ENCODE measurements at regions not wholly inside any gene's neighbourhood (a gene's known extent, or its start where the extent isn't known, plus 50 kb on each side); places are given as distances from the start of the nearest gene placed in this dataset.

DNA sequence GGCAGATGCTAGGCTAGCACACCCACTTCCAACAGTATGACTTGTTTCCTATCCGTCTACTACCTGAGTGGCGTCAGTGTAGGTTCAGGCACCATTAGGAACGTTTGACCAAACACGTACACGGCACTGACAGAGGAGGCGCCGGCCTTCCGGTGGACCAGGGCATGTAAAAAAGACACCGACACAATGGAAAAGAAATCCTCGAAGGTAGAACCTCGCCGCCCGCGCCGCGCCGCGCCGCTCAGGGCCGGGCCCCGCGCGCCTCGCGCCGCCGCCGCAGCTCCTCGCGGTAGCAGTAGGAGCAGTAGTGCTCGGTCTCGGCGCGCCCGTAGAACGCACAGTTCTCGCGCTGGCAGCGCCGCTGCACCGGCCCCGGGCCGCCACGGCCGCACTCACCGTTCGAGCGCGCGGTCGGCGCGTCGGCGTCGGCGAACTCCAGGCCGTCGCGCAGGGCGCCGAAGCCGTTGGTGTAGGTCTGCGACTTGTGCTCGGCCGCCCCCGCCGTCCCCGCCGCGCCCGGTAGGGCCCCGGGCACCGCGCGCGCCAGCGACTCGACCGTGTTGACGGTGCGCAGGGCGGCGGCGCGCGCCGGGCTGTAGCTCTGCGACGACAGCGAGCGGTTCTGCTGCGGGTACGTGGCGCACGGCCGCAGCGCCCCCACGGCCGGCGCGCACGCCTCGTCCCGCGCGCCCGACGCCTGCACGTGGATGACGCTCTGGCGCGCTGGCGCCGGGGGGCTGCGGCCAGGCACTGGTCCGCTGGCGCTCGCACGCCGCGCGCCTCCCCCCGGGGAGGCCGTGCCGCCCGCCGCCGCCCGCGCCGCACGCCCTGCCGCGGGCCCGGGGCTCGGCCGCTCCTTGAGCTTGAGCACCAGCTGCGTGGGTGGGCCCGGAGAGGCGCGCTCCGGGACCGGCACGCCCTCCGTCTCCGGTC, 156.7 kb downstream of the KLF13 start:
- peak overlapping the region; percentile 92 for H3K4me3 Mint-ChIP-seq
- DNase-seq (peak; percentile 22 to 33 (median 28)), ATAC-seq (peak; percentile 80)
- no peaks in the 10 kb centered on the region for H3K9me3 ChIP-seq (ENCODE audit: control insufficient read depth, low read length, poor library complexity, severe bottlenecking)
- H3K27me3 Mint-ChIP-seq, result no peaks in the 10 kb centered on the region
- H3K4me1 Mint-ChIP-seq, result peaks cover 22% of the 10 kb centered on the region
- no peaks in the 10 kb centered on the region for H3K36me3 Mint-ChIP-seq (ENCODE audit: low read depth)
- peak overlapping the region; percentile 72 for H3K27ac Mint-ChIP-seq

DNA sequence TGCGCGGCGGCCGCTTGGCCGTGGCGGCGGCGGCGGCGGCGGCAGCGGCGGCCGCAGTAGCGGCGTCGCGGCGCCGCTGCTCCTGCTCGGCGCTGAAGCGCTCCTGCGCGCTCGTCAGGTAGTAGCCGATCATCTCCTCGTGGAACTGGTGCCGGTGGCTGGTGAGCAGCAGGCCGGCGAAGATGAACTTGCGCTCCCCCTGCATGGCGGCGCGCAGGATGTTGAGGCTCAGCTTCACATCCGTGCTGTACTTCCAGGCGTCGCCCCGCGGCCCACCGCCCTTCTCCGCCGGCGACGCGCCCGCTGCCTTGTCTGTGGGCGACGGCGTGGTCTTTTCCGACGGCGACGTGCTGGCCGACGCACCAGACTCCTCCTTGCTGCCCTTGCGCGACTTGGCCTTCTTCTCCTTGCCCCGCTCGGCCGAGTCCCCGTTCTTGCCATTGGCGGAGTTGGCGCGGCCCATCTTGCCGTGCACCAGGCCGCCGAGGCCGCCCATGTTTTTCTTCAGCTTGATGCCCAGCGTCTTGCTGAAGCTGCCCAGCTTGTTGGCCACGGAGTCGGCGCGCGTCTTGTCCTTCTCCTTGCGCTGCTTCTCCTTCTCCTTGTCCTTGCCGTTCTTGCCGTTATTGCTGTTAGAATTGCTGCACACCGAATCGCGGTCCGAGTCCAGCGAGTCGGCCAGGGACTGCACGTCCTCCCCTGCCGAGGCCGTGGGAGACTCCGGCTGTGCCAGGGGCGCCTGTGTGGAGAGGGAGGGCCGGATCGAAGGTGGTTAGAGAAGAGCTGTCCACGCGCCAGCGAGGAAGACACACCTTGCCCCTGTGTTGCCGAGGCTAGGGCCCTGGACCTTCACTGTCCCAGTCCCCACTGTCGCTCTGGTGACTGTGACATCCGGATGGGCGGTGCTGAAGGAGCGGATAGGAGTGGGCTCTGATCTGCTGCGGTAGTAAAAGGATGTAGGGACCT, 157.6 kb downstream of the KLF13 start:
- Mint-ChIP-seq H3K36me3 (ENCODE audit: low read depth) (no peaks in the 10 kb centered on the region), H3K27ac (peak overlapping the region; percentile 87), H3K27me3 (no peaks in the 10 kb centered on the region), H3K4me3 (peak overlapping the region; percentile 88), H3K4me1 (peaks cover 23% of the 10 kb centered on the region)
- peak; percentile 52 for ATAC-seq
- H3K9me3 ChIP-seq (ENCODE audit: control insufficient read depth, low read length, poor library complexity, severe bottlenecking), result no peaks in the 10 kb centered on the region
- DNase-seq, result peak in 1 of 3 donors; percentile 24

DNA sequence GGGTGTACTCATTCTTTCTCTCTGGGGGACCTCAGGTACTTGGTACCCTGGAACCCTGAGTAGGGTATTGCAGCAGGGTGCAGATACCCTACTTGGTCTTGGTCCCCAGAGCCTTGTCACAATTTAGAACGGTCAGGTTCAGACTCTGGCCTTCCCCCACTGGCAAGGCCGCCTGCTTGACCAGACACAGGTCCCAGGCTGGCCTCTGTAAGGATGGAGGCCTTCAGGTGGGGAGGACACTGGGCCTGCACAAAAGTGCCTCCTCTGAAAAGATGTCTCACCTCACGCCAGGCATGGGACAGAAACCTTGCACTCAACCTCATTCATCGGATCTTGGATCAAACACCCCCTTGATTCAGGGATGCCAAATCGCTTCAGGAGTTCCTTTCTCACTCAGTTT, 158.4 kb downstream of the KLF13 start:
- H3K36me3 Mint-ChIP-seq (ENCODE audit: low read depth), result no peaks in the 10 kb centered on the region
- ATAC-seq (no peak), DNase-seq (no peak)
- peak overlapping the region; percentile 87 for H3K27ac Mint-ChIP-seq
- H3K4me3 Mint-ChIP-seq, result peak overlapping the region; percentile 88
- H3K4me1 Mint-ChIP-seq, result peaks cover 23% of the 10 kb centered on the region
- no peaks in the 10 kb centered on the region for H3K9me3 ChIP-seq (ENCODE audit: control insufficient read depth, low read length, poor library complexity, severe bottlenecking)
- H3K27me3 Mint-ChIP-seq, result no peaks in the 10 kb centered on the region

DNA sequence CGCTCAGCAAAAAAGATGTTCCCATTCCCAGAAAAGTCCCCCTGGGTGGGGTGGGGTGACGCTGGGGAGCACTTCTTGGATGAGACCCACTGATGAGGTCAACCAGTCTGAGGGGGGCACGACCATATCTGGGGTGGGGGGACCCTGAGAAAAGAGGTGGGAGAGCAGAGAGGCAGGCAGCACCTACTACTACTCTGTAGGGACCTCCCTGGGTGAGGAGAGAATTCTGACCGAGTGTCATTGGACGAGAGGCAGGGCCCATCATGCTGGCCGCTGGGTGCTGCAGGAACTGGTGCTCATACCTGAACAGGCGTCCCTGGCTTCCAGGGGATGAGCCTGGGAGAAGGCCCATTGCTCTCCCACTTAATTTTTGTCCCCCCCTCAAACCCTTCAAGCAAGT, 158.8 kb downstream of the KLF13 start:
- Mint-ChIP-seq H3K36me3 (ENCODE audit: low read depth) (no peaks in the 10 kb centered on the region), H3K27ac (no peak overlapping the region), H3K4me3 (no peak overlapping the region), H3K4me1 (peaks cover 23% of the 10 kb centered on the region), H3K27me3 (no peaks in the 10 kb centered on the region)
- ATAC-seq (no peak), DNase-seq (no peak)
- no peaks in the 10 kb centered on the region for H3K9me3 ChIP-seq (ENCODE audit: control insufficient read depth, low read length, poor library complexity, severe bottlenecking)

DNA sequence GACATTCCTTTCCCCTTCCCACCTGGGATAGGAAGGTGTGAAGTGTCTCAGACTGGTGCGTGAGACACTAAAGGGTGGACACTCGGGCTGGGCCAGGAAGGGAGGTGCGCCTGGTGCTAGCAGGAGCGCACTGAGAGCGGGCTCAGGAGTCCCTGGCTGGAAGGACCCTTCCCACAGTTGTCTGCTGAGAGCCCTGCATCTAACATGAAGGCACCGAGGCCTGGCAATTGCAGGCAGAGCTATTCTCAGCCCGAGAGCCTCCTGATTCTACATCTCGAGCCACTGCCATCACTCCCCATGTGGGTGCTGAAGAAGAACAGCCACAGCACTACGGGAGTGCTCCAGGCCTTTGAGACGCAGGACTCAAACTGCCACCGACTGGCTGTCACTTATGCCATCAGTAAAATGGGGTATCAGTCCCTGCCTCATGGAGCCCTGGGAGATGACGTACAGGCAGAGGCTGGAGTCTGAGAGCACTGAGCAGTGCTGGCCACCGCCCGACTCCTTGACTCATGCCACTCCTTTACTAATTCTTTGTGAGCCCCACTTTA, 159.4 kb downstream of the KLF13 start:
- no peak overlapping the region for H3K27ac Mint-ChIP-seq
- no peak overlapping the region for H3K4me3 Mint-ChIP-seq
- peaks cover 20% of the 10 kb centered on the region for H3K4me1 Mint-ChIP-seq
- ATAC-seq (no peak), DNase-seq (no peak)
- no peaks in the 10 kb centered on the region for H3K27me3 Mint-ChIP-seq
- H3K36me3 Mint-ChIP-seq (ENCODE audit: low read depth), result no peaks in the 10 kb centered on the region
- H3K9me3 ChIP-seq (ENCODE audit: control insufficient read depth, low read length, poor library complexity, severe bottlenecking), result no peaks in the 10 kb centered on the region

DNA sequence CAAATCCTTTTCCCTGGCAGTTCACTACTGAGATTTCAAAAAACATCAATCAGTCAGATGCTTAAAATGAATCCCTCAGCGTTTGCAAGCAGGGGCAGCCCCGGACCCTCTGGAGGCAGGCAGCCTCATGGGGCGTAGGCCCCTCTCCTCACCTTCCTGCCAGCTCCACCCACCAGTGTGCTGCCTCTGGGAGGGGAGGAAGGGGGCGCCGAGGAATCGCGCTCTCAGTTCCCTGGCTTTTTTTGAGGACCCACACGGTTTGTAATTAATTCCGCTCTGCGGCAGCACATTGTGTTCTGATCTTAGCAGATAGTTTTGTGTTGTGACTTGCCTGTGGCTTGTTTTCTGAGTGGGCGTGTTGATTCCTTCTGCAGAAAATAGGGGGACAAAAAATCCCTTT, 159.9 kb downstream of the KLF13 start:
- Mint-ChIP-seq H3K4me1 (peaks cover 20% of the 10 kb centered on the region), H3K36me3 (ENCODE audit: low read depth) (no peaks in the 10 kb centered on the region), H3K4me3 (no peak overlapping the region), H3K27me3 (no peaks in the 10 kb centered on the region), H3K27ac (no peak overlapping the region)
- DNase-seq, result no peak
- H3K9me3 ChIP-seq (ENCODE audit: control insufficient read depth, low read length, poor library complexity, severe bottlenecking), result no peaks in the 10 kb centered on the region
- ATAC-seq, result no peak

DNA sequence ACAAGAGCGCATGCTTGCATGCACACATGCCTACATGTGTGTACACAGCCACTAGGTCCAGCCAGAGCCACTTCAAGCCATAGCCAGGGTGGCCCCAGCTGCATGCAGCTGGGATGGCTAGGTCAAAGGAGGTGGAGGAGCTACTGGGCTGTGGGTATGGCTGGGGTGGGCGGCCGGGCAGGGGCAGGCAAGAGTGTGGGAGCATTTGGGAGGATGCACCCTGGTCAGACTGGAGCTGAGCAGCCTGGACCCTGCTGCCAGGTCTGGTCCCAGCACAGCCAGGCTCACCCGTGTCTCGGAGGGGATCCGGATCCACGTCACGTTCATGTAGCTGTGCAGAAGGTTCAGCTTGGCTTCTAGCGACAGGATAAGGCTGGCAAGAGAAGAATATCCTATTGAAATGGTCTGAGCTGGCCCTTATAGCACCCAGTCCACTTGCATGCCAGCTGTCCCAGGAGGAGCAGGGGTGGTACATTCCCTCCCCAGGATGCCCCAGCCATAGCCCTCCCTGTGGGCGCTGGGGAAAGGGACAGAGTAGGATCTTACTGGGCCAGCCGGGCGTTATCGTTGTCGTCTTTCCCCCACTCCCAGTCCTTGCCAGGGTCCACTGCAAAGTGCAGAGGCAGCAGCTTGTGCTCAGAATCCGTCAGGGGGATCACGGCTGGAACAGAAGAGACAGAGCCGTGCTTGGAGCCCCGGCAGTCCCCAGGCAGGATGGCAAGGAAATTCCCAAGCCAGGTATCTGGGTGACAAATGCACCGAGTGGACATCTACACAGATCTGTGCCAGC, 160.5 kb downstream of the KLF13 start:
- ATAC-seq (no peak), DNase-seq (no peak)
- Mint-ChIP-seq H3K27ac (no peak overlapping the region), H3K4me3 (no peak overlapping the region), H3K4me1 (peaks cover 20% of the 10 kb centered on the region), H3K27me3 (no peaks in the 10 kb centered on the region), H3K36me3 (ENCODE audit: low read depth) (no peaks in the 10 kb centered on the region)
- H3K9me3 ChIP-seq (ENCODE audit: control insufficient read depth, low read length, poor library complexity, severe bottlenecking), result no peaks in the 10 kb centered on the region

DNA sequence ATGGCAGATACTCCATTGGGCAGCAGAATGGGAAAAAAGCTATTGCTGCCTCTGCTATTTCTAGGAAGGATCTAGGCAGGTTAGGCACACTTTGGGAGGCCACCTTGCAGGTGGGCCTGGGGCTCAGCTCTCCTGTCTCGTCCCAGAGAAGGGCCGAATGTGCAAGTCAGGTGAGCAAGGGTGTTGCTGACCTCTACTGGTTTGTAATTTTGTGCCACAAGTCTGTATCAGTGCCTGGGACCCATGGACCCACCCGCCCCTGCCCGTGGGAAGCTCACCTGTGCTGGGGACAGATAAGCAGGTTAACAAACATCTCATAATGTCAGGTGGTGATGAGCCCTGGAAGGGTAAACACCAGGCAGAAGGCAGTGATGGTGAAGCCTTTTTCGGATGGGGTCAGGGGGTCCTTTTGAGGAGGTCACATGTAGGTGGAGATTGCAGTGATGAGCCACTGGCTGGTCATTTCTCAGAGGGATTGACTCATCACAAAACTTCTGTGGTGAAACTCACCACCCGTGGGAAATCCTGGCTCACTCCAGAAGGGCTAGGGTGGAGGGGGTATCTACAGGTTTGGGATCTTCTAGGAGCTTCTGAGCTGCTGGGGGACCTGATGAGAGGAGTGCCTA, 161.3 kb downstream of the KLF13 start:
- H3K9me3 ChIP-seq (ENCODE audit: control insufficient read depth, low read length, poor library complexity, severe bottlenecking), result no peaks in the 10 kb centered on the region
- Mint-ChIP-seq H3K36me3 (ENCODE audit: low read depth) (no peaks in the 10 kb centered on the region), H3K4me1 (peaks cover 16% of the 10 kb centered on the region), H3K27me3 (no peaks in the 10 kb centered on the region), H3K4me3 (no peak overlapping the region), H3K27ac (peak overlapping the region; percentile 59)
- DNase-seq (no peak), ATAC-seq (no peak)

DNA sequence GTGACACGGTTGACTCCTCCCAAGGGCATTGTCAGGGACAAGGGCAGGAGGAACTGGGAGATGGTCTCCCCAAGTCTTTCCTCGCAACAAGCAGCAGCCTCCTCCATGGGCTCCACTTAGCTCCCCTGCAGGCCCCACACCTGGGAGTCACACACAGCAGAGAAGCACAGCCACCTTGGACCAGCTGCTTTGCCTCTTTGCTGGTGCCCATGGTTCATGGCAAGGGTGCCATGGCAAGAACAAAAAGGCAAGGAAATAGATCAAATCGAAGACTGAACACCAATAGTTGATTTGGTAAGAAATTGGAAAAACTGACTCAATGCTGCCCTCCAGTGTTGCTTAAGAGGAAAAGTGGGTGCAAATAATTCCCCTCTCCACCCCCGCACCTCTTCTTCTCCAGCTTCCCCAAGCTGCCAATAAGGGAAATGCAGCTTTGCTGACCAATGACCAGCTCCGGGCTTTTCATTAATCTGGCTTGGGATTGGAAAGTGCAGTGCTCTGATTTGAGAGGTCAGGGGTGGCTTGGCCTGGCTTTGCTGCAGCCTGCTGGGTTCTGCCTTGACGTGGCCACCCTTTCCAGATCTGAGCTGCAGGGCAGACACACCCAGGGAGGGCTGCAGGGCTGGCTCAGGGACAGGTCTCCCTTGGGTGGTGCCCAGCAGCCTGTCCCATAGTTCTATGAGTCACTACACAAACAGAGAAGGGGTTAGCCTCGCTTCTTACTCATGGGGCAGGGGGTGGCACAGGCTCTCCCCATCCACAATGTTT, 162.0 kb downstream of the KLF13 start:
- ATAC-seq, result peak; percentile 66
- H3K36me3 Mint-ChIP-seq (ENCODE audit: low read depth), result no peaks in the 10 kb centered on the region
- peaks cover 2% of the 10 kb centered on the region for H3K9me3 ChIP-seq (ENCODE audit: control insufficient read depth, low read length, poor library complexity, severe bottlenecking)
- no peak overlapping the region for H3K4me3 Mint-ChIP-seq
- no peaks in the 10 kb centered on the region for H3K27me3 Mint-ChIP-seq
- peak overlapping the region; percentile 59 for H3K27ac Mint-ChIP-seq
- DNase-seq, result no peak
- peaks cover 15% of the 10 kb centered on the region for H3K4me1 Mint-ChIP-seq

DNA sequence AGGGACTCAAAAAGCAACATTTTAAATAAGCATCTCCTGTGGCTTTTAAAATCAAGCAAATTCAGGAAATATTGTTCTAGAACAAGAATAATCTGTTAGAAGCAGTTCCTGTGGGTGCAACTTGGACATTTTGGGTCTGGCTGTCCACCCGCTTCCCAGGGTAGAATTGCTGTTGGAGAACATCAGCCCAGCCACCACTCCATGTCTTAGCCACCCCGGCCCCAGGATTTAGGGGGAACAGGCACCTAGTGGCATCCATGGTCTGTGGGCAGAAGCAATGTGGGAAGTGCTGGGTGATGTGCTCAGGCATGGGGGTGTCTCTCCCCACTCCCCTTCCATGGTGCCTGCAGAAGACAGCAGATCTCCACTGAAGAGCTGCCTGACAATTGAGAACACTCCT, 162.6 kb downstream of the KLF13 start:
- no peak for ATAC-seq
- Mint-ChIP-seq H3K27me3 (no peaks in the 10 kb centered on the region), H3K4me1 (peaks cover 13% of the 10 kb centered on the region), H3K4me3 (no peak overlapping the region), H3K27ac (no peak overlapping the region), H3K36me3 (ENCODE audit: low read depth) (no peaks in the 10 kb centered on the region)
- peaks cover 2% of the 10 kb centered on the region for H3K9me3 ChIP-seq (ENCODE audit: control insufficient read depth, low read length, poor library complexity, severe bottlenecking)
- DNase-seq, result no peak

DNA sequence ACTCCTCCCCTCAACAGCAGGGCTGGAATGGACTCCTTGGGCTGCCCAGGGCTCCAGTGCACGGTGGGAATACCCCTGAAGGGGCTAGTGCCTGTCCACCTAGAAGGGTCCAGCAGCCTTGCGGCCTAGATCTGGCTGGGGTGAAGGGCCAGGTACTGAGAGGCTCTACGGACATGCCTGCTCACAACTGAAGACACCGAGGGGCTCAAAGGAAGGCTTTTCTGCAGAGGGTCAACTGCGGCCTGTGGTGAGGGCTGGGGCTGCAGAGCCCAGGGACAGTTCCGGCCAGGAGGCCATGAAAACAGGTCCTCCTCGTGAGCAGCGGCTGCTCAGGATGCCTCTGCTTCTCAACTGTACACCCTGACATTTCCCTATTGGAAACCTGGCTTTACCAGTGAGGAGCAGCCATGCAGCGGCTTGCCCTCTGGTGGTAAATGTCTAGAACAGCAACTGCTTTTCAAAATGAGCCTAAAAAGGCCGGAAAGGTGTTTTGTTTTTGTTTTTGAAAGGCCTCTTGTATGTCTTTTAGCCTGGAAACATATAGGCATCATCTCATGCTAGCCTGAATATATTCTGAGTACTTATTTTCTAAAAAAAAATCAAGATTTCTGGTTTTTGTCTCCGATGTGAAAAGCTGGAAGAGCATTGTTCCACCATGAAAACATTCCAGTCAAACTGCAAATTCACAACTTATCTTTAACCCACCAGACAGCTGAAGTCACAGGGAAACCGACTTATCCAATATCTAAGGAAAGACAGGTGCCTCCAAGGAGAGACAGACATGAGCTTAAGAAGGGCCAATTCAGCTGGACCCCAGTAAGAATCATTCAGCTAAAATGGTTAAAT, 163.4 kb downstream of the KLF13 start:
- Mint-ChIP-seq H3K4me3 (no peak overlapping the region), H3K36me3 (ENCODE audit: low read depth) (no peaks in the 10 kb centered on the region), H3K27me3 (no peaks in the 10 kb centered on the region), H3K4me1 (peaks cover 10% of the 10 kb centered on the region), H3K27ac (no peak overlapping the region)
- DNase-seq (no peak), ATAC-seq (peak; percentile 53)
- H3K9me3 ChIP-seq (ENCODE audit: control insufficient read depth, low read length, poor library complexity, severe bottlenecking), result peaks cover 2% of the 10 kb centered on the region

Measured in T-helper 17 cell (primary cell).